GM12892 (cell line): ENCODE measurements at regions not wholly inside any gene's neighbourhood (a gene's known extent, or its start where the extent isn't known, plus 50 kb on each side); places are given as distances from the start of the nearest gene placed in this dataset.

ENCODE experiments used
- POLR2A ChIP-seq: IDR thresholded peaks from 2 replicates; pipeline ENCODE4 v1.6.1; 2011; ENCODE audit warnings: low read depth, low read length, control low read depth
- POLR2AphosphoS5 ChIP-seq: IDR thresholded peaks from 2 replicates; pipeline ENCODE4 v1.6.1; 2011; ENCODE audit warnings: low read depth, low read length, control low read depth
- TAF1 ChIP-seq: IDR thresholded peaks from 2 replicates; pipeline ENCODE4 v1.6.1; 2011; ENCODE audit warnings: low read depth, mild to moderate bottlenecking, control low read depth, low read length, borderline replicate concordance

DNA sequence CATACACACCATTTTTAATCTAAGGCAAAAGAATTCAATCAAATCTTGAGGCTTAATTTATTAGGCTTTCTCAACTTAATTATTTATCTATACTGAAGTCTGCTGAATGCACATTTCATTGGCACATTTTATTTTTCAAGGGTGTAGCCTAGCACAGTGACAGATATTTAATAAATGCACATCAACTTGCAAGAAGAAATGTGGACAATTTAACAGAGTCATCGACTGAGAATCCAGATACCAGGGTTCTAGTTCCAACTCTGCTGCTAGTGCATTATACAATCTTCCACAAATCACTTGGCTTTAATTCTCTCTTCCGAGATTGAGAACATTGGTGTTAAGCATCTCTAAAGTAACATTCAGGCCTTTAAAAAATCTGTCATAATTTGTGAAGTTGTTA lies 88.5 kb upstream of the RBBP8 start:
- TF ChIP-seq POLR2A (no peak), POLR2AphosphoS5 (no peak), TAF1 (no peak)
